B cell (primary cell): ENCODE measurements at regions not wholly inside any gene's neighbourhood (a gene's known extent, or its start where the extent isn't known, plus 50 kb on each side); places are given as distances from the start of the nearest gene placed in this dataset.

Experiments
- ATAC-seq: fragments of 200-7000 bp; cut with Tn5 transposase; one replicate; pipeline ENCODE4 v1.10.0; 2021; ENCODE audit warnings: low read depth, mild to moderate bottlenecking, moderate number of reproducible peaks, moderate library complexity
- CTCF ChIA-PET: fragments of 350-600 bp; sonication (Branson Sonifier 250); formaldehyde crosslinking; loops from one replicate; lab custom pipeline; 2021; ENCODE audit warnings: antibody characterized with exemption, inconsistent platforms; lab: Charles Lee
- POLR2A ChIA-PET: fragments of 350-600 bp; sonication (Branson Sonifier 250); formaldehyde crosslinking; loops from one replicate; lab custom pipeline; 2021; ENCODE audit warnings: antibody characterized with exemption; lab: Charles Lee
- DNase-seq: peaks from one replicate; pipeline ENCODE4 v3.0.0; 2013
- H2AFZ ChIP-seq: 2 replicates; pipeline ENCODE4 v1.6.1; 2012; ENCODE audit warnings: mild to moderate bottlenecking, low read depth, low read length; ENCODE audit not compliant: insufficient read depth, poor library complexity, severe bottlenecking
- H3K27ac ChIP-seq, 2 donors: 1 replicate in 1 of 2; 2 replicates in 1 of 2; pipeline ENCODE4 v1.5.1; 2012 to 2013; ENCODE audit warnings: low read length in 2 of 2, mild to moderate bottlenecking in 2 of 2, moderate library complexity in 1 of 2
- H3K27me3 ChIP-seq, 4 experiments: fragments of 200-600 bp in 1 of 4; sonication (generic) in 1 of 4; replicated peaks in 1 of 4; 1 replicate in 2 of 4; 2 replicates in 2 of 4; pipeline versions ENCODE4 v1.6.1 to v1.7.0; 2013 to 2016; ENCODE audit warnings: low read length in 3 of 4, mild to moderate bottlenecking in 2 of 4, mixed read lengths in 1 of 4, moderate library complexity in 1 of 4; ENCODE audit not compliant: insufficient read depth in 4 of 4, control insufficient read depth in 3 of 4; ENCODE audit errors: control extremely low read depth in 1 of 4
- H3K36me3 ChIP-seq, 2 experiments: replicated peaks in 1 of 2; 1 replicate in 1 of 2; 2 replicates in 1 of 2; pipeline versions ENCODE4 v1.6.1 to v1.7.1; 2013; ENCODE audit warnings: low read length in 1 of 2; ENCODE audit not compliant: insufficient read depth in 2 of 2, control insufficient read depth in 1 of 2; ENCODE audit errors: control extremely low read depth in 1 of 2, extremely low read depth in 1 of 2
- H3K4me1 ChIP-seq, 2 donors: fragments of 200-600 bp in 1 of 2; sonication (generic) in 1 of 2; 1 replicate in 1 of 2; 2 replicates in 1 of 2; pipeline versions ENCODE4 v1.5.1 to v1.6.1; 2013 to 2017; ENCODE audit warnings: low read length in 2 of 2; ENCODE audit not compliant: control insufficient read depth in 2 of 2, insufficient read depth in 2 of 2
- H3K4me2 ChIP-seq: replicated peaks from 2 replicates; pipeline ENCODE3; 2012; ENCODE audit warnings: mild to moderate bottlenecking, low read depth, low read length; ENCODE audit not compliant: poor library complexity, severe bottlenecking
- H3K4me3 ChIP-seq, 5 experiments: fragments of 200-600 bp in 1 of 5; sonication (generic) in 1 of 5; 1 replicate in 3 of 5; 2 replicates in 2 of 5; pipeline versions ENCODE4 v1.5.1 to v1.7.0; 2011 to 2016; ENCODE audit warnings: low read length in 4 of 5, mild to moderate bottlenecking in 4 of 5, low read depth in 2 of 5, control low read depth in 1 of 5, moderate library complexity in 1 of 5; ENCODE audit not compliant: insufficient read depth in 1 of 5; ENCODE audit errors: control extremely low read depth in 1 of 5, extremely low read depth in 1 of 5
- H3K79me2 ChIP-seq: fragments of 200-600 bp; sonication (generic); one replicate; pipeline ENCODE4 v1.6.0; 2016; ENCODE audit warnings: low read length; ENCODE audit not compliant: control insufficient read depth, insufficient read depth
- H3K9ac ChIP-seq: fragments of 200-600 bp; sonication (generic); 2 replicates; pipeline ENCODE4 v1.6.1; 2017; ENCODE audit warnings: mild to moderate bottlenecking, low read length, moderate library complexity
- H3K9me3 ChIP-seq, 3 donors: one replicate each; pipeline versions ENCODE4 v1.6.1 to v1.7.1; 2013; ENCODE audit warnings: low read length in 2 of 3; ENCODE audit not compliant: control insufficient read depth in 2 of 3, insufficient read depth in 1 of 3; ENCODE audit errors: control extremely low read depth in 1 of 3
- H4K20me1 ChIP-seq: 2 replicates; pipeline ENCODE4 v1.6.0; 2012; ENCODE audit warnings: mild to moderate bottlenecking, low read length; ENCODE audit not compliant: insufficient read depth, control insufficient read depth, poor library complexity, severe bottlenecking
- H3K27ac Mint-ChIP-seq: one replicate; pipeline ENCODE4 v1.8.0; 2021; ENCODE audit warnings: mixed read lengths
- H3K27me3 Mint-ChIP-seq: one replicate; pipeline ENCODE4 v1.8.0; 2021; ENCODE audit warnings: mixed read lengths
- H3K4me1 Mint-ChIP-seq: one replicate; pipeline ENCODE4 v1.8.0; 2021; ENCODE audit warnings: mixed read lengths
- H3K4me3 Mint-ChIP-seq: one replicate; pipeline ENCODE4 v1.8.0; 2021; ENCODE audit warnings: mixed read lengths
- H3K9me3 Mint-ChIP-seq: one replicate; pipeline ENCODE4 v1.8.0; 2022; ENCODE audit warnings: mixed read lengths; ENCODE audit not compliant: insufficient read depth
- CTCF ChIP-seq: fragments of 200-600 bp; IDR thresholded peaks from one replicate; pipeline ENCODE4 v1.8.0; 2022; ENCODE audit warnings: antibody characterized with exemption, mild to moderate bottlenecking
- EZH2 ChIP-seq: IDR thresholded peaks from 2 replicates; pipeline ENCODE4 v1.6.1; 2012; ENCODE audit warnings: borderline replicate concordance, low read depth, mild to moderate bottlenecking, moderate library complexity, low read length; ENCODE audit not compliant: insufficient read depth, poor library complexity, severe bottlenecking
- WGBS: methylation state at CpG from one replicate; pipeline ENCODE4 v1.1.5; 2013; ENCODE audit warnings: missing lambda C conversion rate; ENCODE audit not compliant: insufficient coverage; 5-methylcytosine and 5-hydroxymethylcytosine counted together
- intact Hi-C: fragments of 100-400 bp; cut with micrococcal nuclease; formaldehyde crosslinking; loops from one replicate; pipeline ENCODE4 v1.10.0; 2022

DNA sequence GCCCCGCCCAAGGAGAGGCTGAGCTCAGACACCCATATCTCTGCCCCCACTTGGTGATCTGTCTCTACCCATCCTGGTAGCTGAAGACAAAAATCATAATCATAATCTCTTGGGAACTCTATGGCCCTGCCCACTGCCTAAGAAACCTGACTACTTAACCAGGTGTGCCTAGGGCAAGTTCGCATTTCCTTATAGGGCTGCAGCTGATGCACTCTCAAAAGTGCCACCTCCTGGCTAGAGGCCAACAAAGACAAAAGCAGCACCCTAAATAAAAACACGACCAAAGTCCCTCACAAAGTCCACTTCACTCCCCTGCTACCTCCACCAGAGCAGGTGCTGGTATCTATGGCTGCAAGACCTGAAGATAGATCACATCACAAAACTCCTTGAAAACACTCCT lies 250.4 kb upstream of the SLITRK3 start:
- Mint-ChIP-seq H3K4me3 (no peak overlapping the region), H3K4me1 (no peaks in the 10 kb centered on the region), H3K9me3 (no peaks in the 10 kb centered on the region), H3K27ac (no peak overlapping the region), H3K27me3 (no peaks in the 10 kb centered on the region)
- no peaks in the 10 kb centered on the region for H4K20me1 ChIP-seq
- intact Hi-C loops, result no loop called here
- no peaks in the 10 kb centered on the region for H3K36me3 ChIP-seq
- H3K27ac ChIP-seq, result no peak overlapping the region
- no peaks in the 10 kb centered on the region for H3K4me1 ChIP-seq
- ChIA-PET POLR2A (no interaction called here), CTCF (no interaction called here)
- no peak overlapping the region for H3K4me3 ChIP-seq
- no peak for ATAC-seq
- no peaks in the 10 kb centered on the region for H3K79me2 ChIP-seq
- no peak for TF ChIP-seq EZH2
- TF ChIP-seq CTCF, result no peak
- no peak overlapping the region for H3K4me2 ChIP-seq
- DNase-seq, result no peak
- H3K9me3 ChIP-seq, result peaks cover 0 to 7% (median 0%) of the 10 kb centered on the region in 3 donors
- no peak overlapping the region for H2AFZ ChIP-seq
- no peak overlapping the region for H3K9ac ChIP-seq
- WGBS, result 81% methylated on average over 3 of the region's 3 CpGs
- H3K27me3 ChIP-seq, result no peaks in the 10 kb centered on the region

- no peaks in the 10 kb centered on the region for H3K36me3 ChIP-seq
- Mint-ChIP-seq H3K27ac (no peak overlapping the region), H3K9me3 (no peaks in the 10 kb centered on the region), H3K4me3 (no peak overlapping the region), H3K27me3 (no peaks in the 10 kb centered on the region), H3K4me1 (no peaks in the 10 kb centered on the region)
- no peak for ATAC-seq
- H2AFZ ChIP-seq, result no peak overlapping the region
- peaks cover 0 to 7% (median 0%) of the 10 kb centered on the region in 3 donors for H3K9me3 ChIP-seq
- no peaks in the 10 kb centered on the region for H4K20me1 ChIP-seq
- no peak overlapping the region for H3K27ac ChIP-seq
- WGBS, result 93% methylated on average over 2 of the region's 4 CpGs
- ChIA-PET POLR2A (no interaction called here), CTCF (no interaction called here)
- H3K4me3 ChIP-seq, result no peak overlapping the region
- intact Hi-C loops, result no loop called here
- no peak overlapping the region for H3K4me2 ChIP-seq
- no peak overlapping the region for H3K9ac ChIP-seq
- no peaks in the 10 kb centered on the region for H3K79me2 ChIP-seq
- TF ChIP-seq EZH2 (no peak), CTCF (no peak)
- no peak for DNase-seq
- no peaks in the 10 kb centered on the region for H3K4me1 ChIP-seq
- no peaks in the 10 kb centered on the region for H3K27me3 ChIP-seq
These were observed 248.6 kb upstream of the SLITRK3 start for GRCh38 chr3:165444745-165445144.
